ENCODE measurements at regions not wholly inside any gene's neighbourhood (a gene's known extent, or its start where the extent isn't known, plus 50 kb on each side); places are given as distances from the start of the nearest gene placed in this dataset.

- TF ChIP-seq CTCF (IDR thresholded peaks at IDR 0.05), result no peak
- Histone ChIP-seq H3K4me2 (ENCODE audit: low read length) (no peak overlapping the region), H2AFZ (no peak overlapping the region), H3K36me3 (ENCODE audit: control insufficient read depth, insufficient read depth, low read length) (no peaks in the 10 kb centered on the region), H3K9ac (no peak overlapping the region), H3K27me3 (ENCODE audit: control insufficient read depth, insufficient read depth, low read length) (no peaks in the 10 kb centered on the region), H3K9me3 (ENCODE audit: control insufficient read depth, low read length) (no peaks in the 10 kb centered on the region), H3K79me2 (no peaks in the 10 kb centered on the region), H3K27ac (no peak overlapping the region), H3K4me1 (no peaks in the 10 kb centered on the region), H3K4me3 (ENCODE audit: low read depth, low read length) (no peak overlapping the region)
Measured at GRCh38 chr4:136302566-136302965, 1229.7 kb downstream of the PCDH18 start.

- Histone ChIP-seq H3K79me2 (no peaks in the 10 kb centered on the region), H3K4me2 (ENCODE audit: low read length) (no peak overlapping the region), H2AFZ (no peak overlapping the region), H3K36me3 (ENCODE audit: control insufficient read depth, insufficient read depth, low read length) (no peaks in the 10 kb centered on the region), H3K4me3 (ENCODE audit: low read depth, low read length) (no peak overlapping the region), H3K27ac (no peak overlapping the region), H3K27me3 (ENCODE audit: control insufficient read depth, insufficient read depth, low read length) (no peaks in the 10 kb centered on the region), H3K9ac (no peak overlapping the region), H3K9me3 (ENCODE audit: control insufficient read depth, low read length) (no peaks in the 10 kb centered on the region), H3K4me1 (no peaks in the 10 kb centered on the region)
- TF ChIP-seq CTCF (IDR thresholded peaks at IDR 0.05), result no peak
Measured at GRCh38 chr4:136301749-136302495, 1230.4 kb downstream of the PCDH18 start.

- TF ChIP-seq CTCF (IDR thresholded peaks at IDR 0.05), result no peak
Measured at GRCh38 chr4:136283977-136284376, 1248.3 kb downstream of the PCDH18 start.

GRCh38 chr4:136281889-136282288 lies 1250.4 kb downstream of the PCDH18 start:
- H3K4me1 ChIP-seq, result no peaks in the 10 kb centered on the region
- TF ChIP-seq CTCF (IDR thresholded peaks at IDR 0.05), result no peak

More at GRCh38 chr4:136283977-136284376, 1248.3 kb downstream of the PCDH18 start:
- no peaks in the 10 kb centered on the region for H3K4me1 ChIP-seq
- H3K4me2 ChIP-seq (ENCODE audit: low read length), result no peak overlapping the region
- no peak overlapping the region for H3K27ac ChIP-seq
- no peaks in the 10 kb centered on the region for H3K79me2 ChIP-seq
- no peak overlapping the region for H2AFZ ChIP-seq
- no peak overlapping the region for H3K4me3 ChIP-seq (ENCODE audit: low read depth, low read length)
- no peak overlapping the region for H3K9ac ChIP-seq
- no peaks in the 10 kb centered on the region for H3K9me3 ChIP-seq (ENCODE audit: control insufficient read depth, low read length)
- H3K36me3 ChIP-seq (ENCODE audit: control insufficient read depth, insufficient read depth, low read length), result no peaks in the 10 kb centered on the region
- H3K27me3 ChIP-seq (ENCODE audit: control insufficient read depth, insufficient read depth, low read length), result no peaks in the 10 kb centered on the region

GRCh38 chr4:136281307-136281706 lies 1251.0 kb downstream of the PCDH18 start:
- H3K27ac ChIP-seq, result no peak overlapping the region
- no peak for TF ChIP-seq CTCF (IDR thresholded peaks at IDR 0.05)
- H3K9me3 ChIP-seq (ENCODE audit: control insufficient read depth, low read length), result no peaks in the 10 kb centered on the region
- H3K9ac ChIP-seq, result no peak overlapping the region
- no peaks in the 10 kb centered on the region for H3K79me2 ChIP-seq
- no peak overlapping the region for H2AFZ ChIP-seq
- no peaks in the 10 kb centered on the region for H3K36me3 ChIP-seq (ENCODE audit: control insufficient read depth, insufficient read depth, low read length)
- H3K27me3 ChIP-seq (ENCODE audit: control insufficient read depth, insufficient read depth, low read length), result no peaks in the 10 kb centered on the region
- H3K4me1 ChIP-seq, result no peaks in the 10 kb centered on the region
- H3K4me3 ChIP-seq (ENCODE audit: low read depth, low read length), result no peak overlapping the region
- H3K4me2 ChIP-seq (ENCODE audit: low read length), result no peak overlapping the region

More at GRCh38 chr4:136281889-136282288, 1250.4 kb downstream of the PCDH18 start:
- H3K9ac ChIP-seq, result no peak overlapping the region
- H3K4me2 ChIP-seq (ENCODE audit: low read length), result no peak overlapping the region
- no peak overlapping the region for H2AFZ ChIP-seq
- no peaks in the 10 kb centered on the region for H3K36me3 ChIP-seq (ENCODE audit: control insufficient read depth, insufficient read depth, low read length)
- H3K9me3 ChIP-seq (ENCODE audit: control insufficient read depth, low read length), result no peaks in the 10 kb centered on the region
- H3K4me3 ChIP-seq (ENCODE audit: low read depth, low read length), result no peak overlapping the region
- no peaks in the 10 kb centered on the region for H3K27me3 ChIP-seq (ENCODE audit: control insufficient read depth, insufficient read depth, low read length)
- H3K27ac ChIP-seq, result no peak overlapping the region
- no peaks in the 10 kb centered on the region for H3K79me2 ChIP-seq

Data from parathyroid adenoma (tissue), 2 donors.